ENCODE measurements at regions not wholly inside any gene's neighbourhood (a gene's known extent, or its start where the extent isn't known, plus 50 kb on each side); places are given as distances from the start of the nearest gene placed in this dataset.
"Not testable (repeated sequence)": the region's sequence is repeated elsewhere in the genome, so short reads cannot be mapped to it uniquely, and the experiment has no call there.

- no peaks in the 10 kb centered on the region for H3K36me3 ChIP-seq (ENCODE audit: control insufficient read depth in 2 of 2, extremely low read depth in 1 of 2, insufficient read depth in 2 of 2, low read length in 2 of 2)
- no peak for FAIRE-seq
- H3K27me3 ChIP-seq (ENCODE audit: control insufficient read depth, extremely low read depth, insufficient read depth, low read length) = no peaks in the 10 kb centered on the region
- no peaks in the 10 kb centered on the region for H3K79me2 ChIP-seq (ENCODE audit: control insufficient read depth, insufficient read depth, low read length)
- H3K9me1 ChIP-seq (ENCODE audit: control insufficient read depth, extremely low read depth, insufficient read depth, low read length) = no peaks in the 10 kb centered on the region
- no peak overlapping the region for H3K4me3 ChIP-seq (ENCODE audit: control insufficient read depth in 2 of 3, extremely low read depth in 1 of 3, insufficient read depth in 2 of 3, low read depth in 1 of 3, low read length in 3 of 3)
- no peak for DNase-seq (ENCODE audit: low read depth, low spot score)
- no peak overlapping the region for H2AFZ ChIP-seq (ENCODE audit: control insufficient read depth, low read length)
- H3K9ac ChIP-seq (ENCODE audit: control insufficient read depth, extremely low read depth, insufficient read depth, low read length) = no peak overlapping the region
- no peaks in the 10 kb centered on the region for H4K20me1 ChIP-seq (ENCODE audit: control insufficient read depth, extremely low read depth, insufficient read depth, low read length)
- TF ChIP-seq EZH2 (IDR thresholded peaks at IDR 0.05; ENCODE audit: low read length) (no peak), CTCF (optimal IDR thresholded peaks at IDR 0.05 in 1 of 3, IDR thresholded peaks at IDR 0.05 in 1 of 3, conservative IDR thresholded peaks at IDR 0.05 in 1 of 3; ENCODE audit: extremely low read depth in 1 of 3, insufficient read depth in 2 of 3, low read length in 3 of 3) (no peak)
- H3K4me1 ChIP-seq (ENCODE audit: control insufficient read depth, extremely low read depth, insufficient read depth, low read length) = no peaks in the 10 kb centered on the region
- no peak overlapping the region for H3K27ac ChIP-seq (ENCODE audit: control insufficient read depth, insufficient read depth, low read length)
- H3K4me2 ChIP-seq (ENCODE audit: control insufficient read depth, extremely low read depth, insufficient read depth, low read depth, low read length) = no peak overlapping the region
- no peaks in the 10 kb centered on the region for H3K9me3 ChIP-seq (ENCODE audit: control insufficient read depth, low read depth, low read length)
- dilution Hi-C loops (cut with MboI; ENCODE audit: extremely low pct_ligation_motif_present, low sequenced_read_pairs) = no loop called here
Measured at GRCh38 chr14:49105512-49105911, 480.7 kb downstream of the RPS29 start.

DNA sequence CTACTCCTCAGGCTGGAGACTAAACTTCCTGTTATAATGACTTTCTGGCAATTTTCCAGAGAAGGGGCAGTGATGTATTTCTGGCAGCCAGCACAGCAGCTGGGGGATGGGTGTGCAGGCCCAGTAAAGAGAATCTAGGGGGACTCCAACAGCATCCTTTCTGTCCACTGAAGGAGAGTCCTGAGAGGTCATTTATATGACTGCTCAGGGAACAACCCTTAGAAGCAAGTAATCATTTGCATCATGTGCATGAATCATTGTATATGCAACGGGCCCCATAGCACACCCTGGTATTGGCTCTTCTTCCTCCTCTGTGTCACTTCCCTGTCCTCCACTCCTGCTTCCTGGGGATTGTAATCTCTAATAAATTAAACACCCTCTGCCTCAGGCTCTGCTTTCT, 493.8 kb downstream of the RPS29 start:
- Histone ChIP-seq H3K27ac (ENCODE audit: control insufficient read depth, insufficient read depth, low read length) (no peak overlapping the region), H3K79me2 (ENCODE audit: control insufficient read depth, insufficient read depth, low read length) (no peaks in the 10 kb centered on the region), H3K4me2 (ENCODE audit: control insufficient read depth, extremely low read depth, insufficient read depth, low read depth, low read length) (no peak overlapping the region), H3K9me3 (ENCODE audit: control insufficient read depth, low read depth, low read length) (peaks cover 2% of the 10 kb centered on the region), H3K36me3 (ENCODE audit: control insufficient read depth in 2 of 2, extremely low read depth in 1 of 2, insufficient read depth in 2 of 2, low read length in 2 of 2) (no peaks in the 10 kb centered on the region), H3K27me3 (ENCODE audit: control insufficient read depth, extremely low read depth, insufficient read depth, low read length) (no peaks in the 10 kb centered on the region), H4K20me1 (ENCODE audit: control insufficient read depth, extremely low read depth, insufficient read depth, low read length) (no peaks in the 10 kb centered on the region), H3K9ac (ENCODE audit: control insufficient read depth, extremely low read depth, insufficient read depth, low read length) (no peak overlapping the region), H3K4me3 (ENCODE audit: control insufficient read depth in 2 of 3, extremely low read depth in 1 of 3, insufficient read depth in 2 of 3, low read depth in 1 of 3, low read length in 3 of 3) (no peak overlapping the region), H3K9me1 (ENCODE audit: control insufficient read depth, extremely low read depth, insufficient read depth, low read length) (no peaks in the 10 kb centered on the region), H3K4me1 (ENCODE audit: control insufficient read depth, extremely low read depth, insufficient read depth, low read length) (no peaks in the 10 kb centered on the region), H2AFZ (ENCODE audit: control insufficient read depth, low read length) (no peak overlapping the region)
- FAIRE-seq = no peak
- no peak for TF ChIP-seq EZH2 (IDR thresholded peaks at IDR 0.05; ENCODE audit: low read length)
- no peak for DNase-seq (ENCODE audit: low read depth, low spot score)
- dilution Hi-C loops (cut with MboI; ENCODE audit: extremely low pct_ligation_motif_present, low sequenced_read_pairs) = no loop called here

- no peaks in the 10 kb centered on the region for H3K79me2 ChIP-seq (ENCODE audit: control insufficient read depth, insufficient read depth, low read length)
- no peak for DNase-seq (ENCODE audit: low read depth, low spot score)
- no peaks in the 10 kb centered on the region for H3K4me1 ChIP-seq (ENCODE audit: control insufficient read depth, extremely low read depth, insufficient read depth, low read length)
- TF ChIP-seq CTCF (optimal IDR thresholded peaks at IDR 0.05 in 1 of 3, IDR thresholded peaks at IDR 0.05 in 1 of 3, conservative IDR thresholded peaks at IDR 0.05 in 1 of 3; ENCODE audit: extremely low read depth in 1 of 3, insufficient read depth in 2 of 3, low read length in 3 of 3) (no peak), EZH2 (IDR thresholded peaks at IDR 0.05; ENCODE audit: low read length) (no peak)
- no peak overlapping the region for H3K4me2 ChIP-seq (ENCODE audit: control insufficient read depth, extremely low read depth, insufficient read depth, low read depth, low read length)
- H3K9me1 ChIP-seq (ENCODE audit: control insufficient read depth, extremely low read depth, insufficient read depth, low read length) = no peaks in the 10 kb centered on the region
- no peak overlapping the region for H3K9ac ChIP-seq (ENCODE audit: control insufficient read depth, extremely low read depth, insufficient read depth, low read length)
- FAIRE-seq = no peak
- H3K27me3 ChIP-seq (ENCODE audit: control insufficient read depth, extremely low read depth, insufficient read depth, low read length) = no peaks in the 10 kb centered on the region
- H3K9me3 ChIP-seq (ENCODE audit: control insufficient read depth, low read depth, low read length) = no peaks in the 10 kb centered on the region
- no peaks in the 10 kb centered on the region for H3K36me3 ChIP-seq (ENCODE audit: control insufficient read depth in 2 of 2, extremely low read depth in 1 of 2, insufficient read depth in 2 of 2, low read length in 2 of 2)
- H3K27ac ChIP-seq (ENCODE audit: control insufficient read depth, insufficient read depth, low read length) = no peak overlapping the region
- no peak overlapping the region for H3K4me3 ChIP-seq (ENCODE audit: control insufficient read depth in 2 of 3, extremely low read depth in 1 of 3, insufficient read depth in 2 of 3, low read depth in 1 of 3, low read length in 3 of 3)
- dilution Hi-C loops (cut with MboI; ENCODE audit: extremely low pct_ligation_motif_present, low sequenced_read_pairs) = no loop called here
- H4K20me1 ChIP-seq (ENCODE audit: control insufficient read depth, extremely low read depth, insufficient read depth, low read length) = no peaks in the 10 kb centered on the region
- no peak overlapping the region for H2AFZ ChIP-seq (ENCODE audit: control insufficient read depth, low read length)
Measured at GRCh38 chr14:49089107-49089506, 497.1 kb downstream of the RPS29 start.

DNA sequence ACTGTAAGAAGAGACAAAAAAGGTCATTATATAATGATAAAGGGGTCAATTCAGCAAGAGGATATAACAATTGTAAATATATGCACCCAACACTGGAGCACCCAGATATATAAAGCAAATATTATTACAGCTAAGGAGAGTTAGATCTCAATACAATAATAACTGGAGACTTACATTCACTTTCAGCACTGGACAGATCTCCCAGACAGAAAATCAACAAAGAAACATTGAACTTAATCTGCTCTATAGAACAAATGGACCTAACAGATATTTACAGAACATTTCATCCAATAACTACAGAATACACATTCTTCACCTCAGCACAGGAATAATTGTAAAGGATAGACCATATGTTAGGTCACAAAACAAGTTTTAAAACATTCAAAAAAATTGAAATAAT, 512.9 kb downstream of the RPS29 start:
- H3K4me1 ChIP-seq (ENCODE audit: control insufficient read depth, extremely low read depth, insufficient read depth, low read length); FAIRE-seq; H3K4me3 ChIP-seq (ENCODE audit: control insufficient read depth in 2 of 3, extremely low read depth in 1 of 3, insufficient read depth in 2 of 3, low read depth in 1 of 3, low read length in 3 of 3); H4K20me1 ChIP-seq (ENCODE audit: control insufficient read depth, extremely low read depth, insufficient read depth, low read length); H2AFZ ChIP-seq (ENCODE audit: control insufficient read depth, low read length); H3K27ac ChIP-seq (ENCODE audit: control insufficient read depth, insufficient read depth, low read length); H3K36me3 ChIP-seq (ENCODE audit: control insufficient read depth in 2 of 2, extremely low read depth in 1 of 2, insufficient read depth in 2 of 2, low read length in 2 of 2); H3K9me1 ChIP-seq (ENCODE audit: control insufficient read depth, extremely low read depth, insufficient read depth, low read length); dilution Hi-C loops (cut with MboI; ENCODE audit: extremely low pct_ligation_motif_present, low sequenced_read_pairs); DNase-seq (ENCODE audit: low read depth, low spot score); H3K9ac ChIP-seq (ENCODE audit: control insufficient read depth, extremely low read depth, insufficient read depth, low read length); H3K4me2 ChIP-seq (ENCODE audit: control insufficient read depth, extremely low read depth, insufficient read depth, low read depth, low read length); H3K79me2 ChIP-seq (ENCODE audit: control insufficient read depth, insufficient read depth, low read length); H3K9me3 ChIP-seq (ENCODE audit: control insufficient read depth, low read depth, low read length); H3K27me3 ChIP-seq (ENCODE audit: control insufficient read depth, extremely low read depth, insufficient read depth, low read length): not testable (repeated sequence)
